ENCODE measurements at regions not wholly inside any gene's neighbourhood (a gene's known extent, or its start where the extent isn't known, plus 50 kb on each side); places are given as distances from the start of the nearest gene placed in this dataset.

DNA sequence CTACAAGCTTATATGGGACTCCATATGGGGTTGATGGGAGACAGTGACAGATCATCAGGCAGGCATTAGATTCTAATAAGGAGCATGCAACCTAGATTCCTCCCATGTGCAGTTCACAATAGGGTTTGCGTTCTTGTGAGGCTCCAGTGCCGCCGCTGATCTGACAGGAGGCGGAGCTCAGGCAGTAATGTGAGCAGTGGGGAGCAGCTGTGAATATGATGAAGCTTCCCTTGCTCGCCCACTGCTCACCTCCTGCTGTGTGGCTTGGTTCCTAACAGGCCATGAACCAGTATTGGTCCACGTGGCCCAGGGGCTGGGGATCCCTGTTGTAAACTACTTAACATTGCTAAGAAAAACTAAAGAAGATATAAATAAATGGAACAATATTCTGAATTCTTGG is 378.4 kb downstream of the KCNRG start (continued):
- TF ChIP-seq, protein P1, sequence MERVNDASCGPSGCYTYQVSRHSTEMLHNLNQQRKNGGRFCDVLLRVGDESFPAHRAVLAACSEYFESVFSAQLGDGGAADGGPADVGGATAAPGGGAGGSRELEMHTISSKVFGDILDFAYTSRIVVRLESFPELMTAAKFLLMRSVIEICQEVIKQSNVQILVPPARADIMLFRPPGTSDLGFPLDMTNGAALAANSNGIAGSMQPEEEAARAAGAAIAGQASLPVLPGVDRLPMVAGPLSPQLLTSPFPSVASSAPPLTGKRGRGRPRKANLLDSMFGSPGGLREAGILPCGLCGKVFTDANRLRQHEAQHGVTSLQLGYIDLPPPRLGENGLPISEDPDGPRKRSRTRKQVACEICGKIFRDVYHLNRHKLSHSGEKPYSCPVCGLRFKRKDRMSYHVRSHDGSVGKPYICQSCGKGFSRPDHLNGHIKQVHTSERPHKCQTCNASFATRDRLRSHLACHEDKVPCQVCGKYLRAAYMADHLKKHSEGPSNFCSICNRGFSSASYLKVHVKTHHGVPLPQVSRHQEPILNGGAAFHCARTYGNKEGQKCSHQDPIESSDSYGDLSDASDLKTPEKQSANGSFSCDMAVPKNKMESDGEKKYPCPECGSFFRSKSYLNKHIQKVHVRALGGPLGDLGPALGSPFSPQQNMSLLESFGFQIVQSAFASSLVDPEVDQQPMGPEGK (tag by site-specific recombination; IDR thresholded peaks at IDR 0.05), result 0 out of 2 replicates have a peak, but pooled peaks have one; percentile 42
- peak; percentile 36; the same call in 1 of the 2 replicates for TF ChIP-seq EGR2 (tag by site-specific recombination; IDR thresholded peaks at IDR 0.05; ENCODE audit: low read depth)
- TF ChIP-seq ZNF248 (tag by site-specific recombination; IDR thresholded peaks at IDR 0.05), result no peak
- no peak for TF ChIP-seq ZNF114 (tag by site-specific recombination; IDR thresholded peaks at IDR 0.05)
- TF ChIP-seq, protein P2, sequence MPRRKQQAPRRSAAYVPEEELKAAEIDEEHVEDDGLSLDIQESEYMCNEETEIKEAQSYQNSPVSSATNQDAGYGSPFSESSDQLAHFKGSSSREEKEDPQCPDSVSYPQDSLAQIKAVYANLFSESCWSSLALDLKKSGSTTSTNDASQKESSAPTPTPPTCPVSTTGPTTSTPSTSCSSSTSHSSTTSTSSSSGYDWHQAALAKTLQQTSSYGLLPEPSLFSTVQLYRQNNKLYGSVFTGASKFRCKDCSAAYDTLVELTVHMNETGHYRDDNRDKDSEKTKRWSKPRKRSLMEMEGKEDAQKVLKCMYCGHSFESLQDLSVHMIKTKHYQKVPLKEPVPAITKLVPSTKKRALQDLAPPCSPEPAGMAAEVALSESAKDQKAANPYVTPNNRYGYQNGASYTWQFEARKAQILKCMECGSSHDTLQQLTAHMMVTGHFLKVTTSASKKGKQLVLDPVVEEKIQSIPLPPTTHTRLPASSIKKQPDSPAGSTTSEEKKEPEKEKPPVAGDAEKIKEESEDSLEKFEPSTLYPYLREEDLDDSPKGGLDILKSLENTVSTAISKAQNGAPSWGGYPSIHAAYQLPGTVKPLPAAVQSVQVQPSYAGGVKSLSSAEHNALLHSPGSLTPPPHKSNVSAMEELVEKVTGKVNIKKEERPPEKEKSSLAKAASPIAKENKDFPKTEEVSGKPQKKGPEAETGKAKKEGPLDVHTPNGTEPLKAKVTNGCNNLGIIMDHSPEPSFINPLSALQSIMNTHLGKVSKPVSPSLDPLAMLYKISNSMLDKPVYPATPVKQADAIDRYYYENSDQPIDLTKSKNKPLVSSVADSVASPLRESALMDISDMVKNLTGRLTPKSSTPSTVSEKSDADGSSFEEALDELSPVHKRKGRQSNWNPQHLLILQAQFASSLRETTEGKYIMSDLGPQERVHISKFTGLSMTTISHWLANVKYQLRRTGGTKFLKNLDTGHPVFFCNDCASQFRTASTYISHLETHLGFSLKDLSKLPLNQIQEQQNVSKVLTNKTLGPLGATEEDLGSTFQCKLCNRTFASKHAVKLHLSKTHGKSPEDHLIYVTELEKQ (tag by site-specific recombination; IDR thresholded peaks at IDR 0.05; ENCODE audit: borderline replicate concordance), result no peak
- TF ChIP-seq ZNF302 (tag by site-specific recombination; IDR thresholded peaks at IDR 0.05; ENCODE audit: low read depth), result no peak
- no peak for TF ChIP-seq TRIM28 (IDR thresholded peaks at IDR 0.05; ENCODE audit: borderline replicate concordance, low read length)
- TF ChIP-seq ZNF501 (tag by site-specific recombination; IDR thresholded peaks at IDR 0.05), result no peak
- TF ChIP-seq GLIS1 (tag by site-specific recombination; IDR thresholded peaks at IDR 0.05), result peak; percentile 79
- TF ChIP-seq ZNF48 (tag by site-specific recombination; IDR thresholded peaks at IDR 0.05), result no peak
- TF ChIP-seq ZNF629 (tag by site-specific recombination; IDR thresholded peaks at IDR 0.05), result no peak
- TF ChIP-seq ZEB2 (tag by site-specific recombination; IDR thresholded peaks at IDR 0.05), result no peak
- peak; percentile 95; the same call in 1 of the 2 replicates for TF ChIP-seq ZNF610 (tag by site-specific recombination; IDR thresholded peaks at IDR 0.05; ENCODE audit: borderline replicate concordance)
- TF ChIP-seq ZNF391 (tag by site-specific recombination; IDR thresholded peaks at IDR 0.05; ENCODE audit: borderline replicate concordance, low read depth), result no peak
- no peak for TF ChIP-seq ZNF311 (tag by site-specific recombination; IDR thresholded peaks at IDR 0.05; ENCODE audit: borderline replicate concordance)
- TF ChIP-seq ZNF660 (tag by site-specific recombination; IDR thresholded peaks at IDR 0.05), result no peak
- TF ChIP-seq ZNF768 (tag by site-specific recombination; IDR thresholded peaks at IDR 0.05), result no peak
- TF ChIP-seq ZNF23 (tag by site-specific recombination; IDR thresholded peaks at IDR 0.05; ENCODE audit: borderline replicate concordance), result no peak
- no peak for TF ChIP-seq ZNF585B (tag by site-specific recombination; IDR thresholded peaks at IDR 0.05)
- TF ChIP-seq ZNF214 (tag by site-specific recombination; IDR thresholded peaks at IDR 0.05; ENCODE audit: borderline replicate concordance), result no peak
- TF ChIP-seq, protein P3, sequence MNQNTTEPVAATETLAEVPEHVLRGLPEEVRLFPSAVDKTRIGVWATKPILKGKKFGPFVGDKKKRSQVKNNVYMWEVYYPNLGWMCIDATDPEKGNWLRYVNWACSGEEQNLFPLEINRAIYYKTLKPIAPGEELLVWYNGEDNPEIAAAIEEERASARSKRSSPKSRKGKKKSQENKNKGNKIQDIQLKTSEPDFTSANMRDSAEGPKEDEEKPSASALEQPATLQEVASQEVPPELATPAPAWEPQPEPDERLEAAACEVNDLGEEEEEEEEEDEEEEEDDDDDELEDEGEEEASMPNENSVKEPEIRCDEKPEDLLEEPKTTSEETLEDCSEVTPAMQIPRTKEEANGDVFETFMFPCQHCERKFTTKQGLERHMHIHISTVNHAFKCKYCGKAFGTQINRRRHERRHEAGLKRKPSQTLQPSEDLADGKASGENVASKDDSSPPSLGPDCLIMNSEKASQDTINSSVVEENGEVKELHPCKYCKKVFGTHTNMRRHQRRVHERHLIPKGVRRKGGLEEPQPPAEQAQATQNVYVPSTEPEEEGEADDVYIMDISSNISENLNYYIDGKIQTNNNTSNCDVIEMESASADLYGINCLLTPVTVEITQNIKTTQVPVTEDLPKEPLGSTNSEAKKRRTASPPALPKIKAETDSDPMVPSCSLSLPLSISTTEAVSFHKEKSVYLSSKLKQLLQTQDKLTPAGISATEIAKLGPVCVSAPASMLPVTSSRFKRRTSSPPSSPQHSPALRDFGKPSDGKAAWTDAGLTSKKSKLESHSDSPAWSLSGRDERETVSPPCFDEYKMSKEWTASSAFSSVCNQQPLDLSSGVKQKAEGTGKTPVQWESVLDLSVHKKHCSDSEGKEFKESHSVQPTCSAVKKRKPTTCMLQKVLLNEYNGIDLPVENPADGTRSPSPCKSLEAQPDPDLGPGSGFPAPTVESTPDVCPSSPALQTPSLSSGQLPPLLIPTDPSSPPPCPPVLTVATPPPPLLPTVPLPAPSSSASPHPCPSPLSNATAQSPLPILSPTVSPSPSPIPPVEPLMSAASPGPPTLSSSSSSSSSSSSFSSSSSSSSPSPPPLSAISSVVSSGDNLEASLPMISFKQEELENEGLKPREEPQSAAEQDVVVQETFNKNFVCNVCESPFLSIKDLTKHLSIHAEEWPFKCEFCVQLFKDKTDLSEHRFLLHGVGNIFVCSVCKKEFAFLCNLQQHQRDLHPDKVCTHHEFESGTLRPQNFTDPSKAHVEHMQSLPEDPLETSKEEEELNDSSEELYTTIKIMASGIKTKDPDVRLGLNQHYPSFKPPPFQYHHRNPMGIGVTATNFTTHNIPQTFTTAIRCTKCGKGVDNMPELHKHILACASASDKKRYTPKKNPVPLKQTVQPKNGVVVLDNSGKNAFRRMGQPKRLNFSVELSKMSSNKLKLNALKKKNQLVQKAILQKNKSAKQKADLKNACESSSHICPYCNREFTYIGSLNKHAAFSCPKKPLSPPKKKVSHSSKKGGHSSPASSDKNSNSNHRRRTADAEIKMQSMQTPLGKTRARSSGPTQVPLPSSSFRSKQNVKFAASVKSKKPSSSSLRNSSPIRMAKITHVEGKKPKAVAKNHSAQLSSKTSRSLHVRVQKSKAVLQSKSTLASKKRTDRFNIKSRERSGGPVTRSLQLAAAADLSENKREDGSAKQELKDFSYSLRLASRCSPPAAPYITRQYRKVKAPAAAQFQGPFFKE (tag by site-specific recombination; IDR thresholded peaks at IDR 0.05; ENCODE audit: borderline replicate concordance), result no peak
- TF ChIP-seq SP3 (tag by site-specific recombination; IDR thresholded peaks at IDR 0.05), result no peak
- TF ChIP-seq, protein P4, sequence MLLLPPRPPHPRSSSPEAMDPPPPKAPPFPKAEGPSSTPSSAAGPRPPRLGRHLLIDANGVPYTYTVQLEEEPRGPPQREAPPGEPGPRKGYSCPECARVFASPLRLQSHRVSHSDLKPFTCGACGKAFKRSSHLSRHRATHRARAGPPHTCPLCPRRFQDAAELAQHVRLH (tag by site-specific recombination; IDR thresholded peaks at IDR 0.05), result no peak
- no peak for TF ChIP-seq IKZF3 (tag by site-specific recombination; IDR thresholded peaks at IDR 0.05)
- no peak for TF ChIP-seq MEIS1 (CRISPR knock-in tag; IDR thresholded peaks at IDR 0.05; ENCODE audit: borderline replicate concordance)
- no peak for TF ChIP-seq SCRT2 (tag by site-specific recombination; IDR thresholded peaks at IDR 0.05)
- 0 out of 2 replicates have a peak, but pooled peaks have one; percentile 34 for TF ChIP-seq OSR2 (tag by site-specific recombination; IDR thresholded peaks at IDR 0.05)
- TF ChIP-seq ZNF791 (tag by site-specific recombination; IDR thresholded peaks at IDR 0.05), result no peak
- no peak for TF ChIP-seq ZNF623 (tag by site-specific recombination; IDR thresholded peaks at IDR 0.05)
- no peak for TF ChIP-seq ZNF138 (tag by site-specific recombination; IDR thresholded peaks at IDR 0.05; ENCODE audit: borderline replicate concordance)
- TF ChIP-seq ZNF555 (tag by site-specific recombination; conservative IDR thresholded peaks at IDR 0.05), result no peak

All from HEK293 (cell line).